ENCODE measurements at regions not wholly inside any gene's neighbourhood (a gene's known extent, or its start where the extent isn't known, plus 50 kb on each side); places are given as distances from the start of the nearest gene placed in this dataset.

- ChIA-PET POLR2A (no interaction called here), CTCF (no interaction called here)
- H3K4me3 ChIP-seq (ENCODE audit: low read depth, low read length): no peak overlapping the region
- no peak for DNase-seq (ENCODE audit: low read depth, low spot score)
- no peak for TF ChIP-seq CTCF (IDR thresholded peaks at IDR 0.05; ENCODE audit: insufficient read depth, low read length, missing control alignments)
Measured at GRCh38 chr5:105982526-105982925, 1688.2 kb downstream of the EFNA5 start.

DNA sequence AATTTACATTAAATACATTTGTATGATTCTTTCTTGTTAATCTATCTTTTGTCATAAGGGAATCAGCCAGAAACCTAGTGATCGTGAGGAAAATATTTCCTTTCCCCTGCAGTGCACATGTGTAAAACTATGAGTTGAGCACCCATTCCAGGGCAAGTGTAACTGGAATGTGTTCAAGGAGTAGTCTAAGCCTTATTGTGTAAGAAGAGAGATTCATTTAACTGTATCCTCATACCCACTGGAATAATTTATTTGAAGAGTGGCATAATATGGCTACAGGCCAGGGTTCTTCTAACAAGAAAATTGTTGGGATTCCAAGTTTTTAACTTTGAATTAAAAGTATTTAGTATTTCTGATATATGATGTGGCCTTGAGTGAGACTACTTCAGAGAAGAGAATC is 1692.7 kb downstream of the EFNA5 start:
- H3K4me3 ChIP-seq (ENCODE audit: low read depth, low read length): no peak overlapping the region
- POLR2A ChIA-PET: no interaction called here
- CTCF ChIA-PET: no interaction called here
- no peak for TF ChIP-seq CTCF (IDR thresholded peaks at IDR 0.05; ENCODE audit: insufficient read depth, low read length, missing control alignments)
- DNase-seq (ENCODE audit: low read depth, low spot score): no peak

- no peak overlapping the region for H3K4me3 ChIP-seq (ENCODE audit: low read depth, low read length)
- no peak for TF ChIP-seq CTCF (IDR thresholded peaks at IDR 0.05; ENCODE audit: insufficient read depth, low read length, missing control alignments)
- ChIA-PET CTCF (no interaction called here), POLR2A (no interaction called here)
- no peak for DNase-seq (ENCODE audit: low read depth, low spot score)
Measured at GRCh38 chr5:105977163-105977562, 1693.6 kb downstream of the EFNA5 start.

DNA sequence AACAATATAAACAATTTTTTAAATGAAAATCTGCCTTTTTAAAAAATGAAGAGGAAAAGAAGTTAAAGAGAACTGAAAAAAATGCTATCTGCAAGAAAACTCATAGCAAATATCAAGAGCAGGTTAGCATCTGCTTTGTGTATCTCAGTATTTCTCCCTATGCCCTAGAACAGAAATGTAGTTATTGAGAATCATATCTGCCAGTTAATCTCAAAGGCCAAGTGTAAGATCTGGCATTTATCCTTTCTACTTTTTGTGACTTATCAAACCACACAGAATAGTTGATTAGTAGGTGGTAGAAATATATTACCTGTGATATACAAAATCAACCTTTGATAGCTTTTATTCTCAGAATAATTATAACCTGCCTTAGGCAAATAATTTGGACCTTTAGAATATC is 1699.8 kb downstream of the EFNA5 start:
- no peak overlapping the region for H3K4me3 ChIP-seq (ENCODE audit: low read depth, low read length)
- TF ChIP-seq CTCF (IDR thresholded peaks at IDR 0.05; ENCODE audit: insufficient read depth, low read length, missing control alignments): no peak
- ChIA-PET POLR2A (no interaction called here), CTCF (no interaction called here)
- DNase-seq (ENCODE audit: low read depth, low spot score): no peak

DNA sequence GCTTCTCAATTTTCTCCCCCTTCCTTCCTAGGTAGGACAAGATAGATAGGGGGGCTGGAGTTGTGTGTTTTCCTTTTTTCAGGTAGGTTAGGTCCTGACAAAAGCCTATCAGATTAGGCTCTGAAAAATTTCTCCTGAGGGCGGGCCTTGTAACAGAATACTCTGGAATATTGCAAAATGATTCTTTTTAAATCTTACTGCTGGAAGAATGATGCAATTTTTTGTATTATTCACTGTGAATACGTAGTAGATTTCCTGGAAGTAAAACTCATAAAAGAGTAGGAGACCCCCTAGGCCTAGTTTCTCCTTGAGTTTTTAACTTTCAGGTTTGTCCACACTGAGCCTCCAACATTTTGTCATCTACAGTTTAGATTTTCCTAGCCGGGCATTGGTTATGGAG is 1701.8 kb downstream of the EFNA5 start:
- ChIA-PET CTCF (no interaction called here), POLR2A (no interaction called here)
- no peak overlapping the region for H3K4me3 ChIP-seq (ENCODE audit: low read depth, low read length)
- DNase-seq (ENCODE audit: low read depth, low spot score): no peak
- TF ChIP-seq CTCF (IDR thresholded peaks at IDR 0.05; ENCODE audit: insufficient read depth, low read length, missing control alignments): no peak

- ChIA-PET CTCF (no interaction called here), POLR2A (no interaction called here)
- H3K4me3 ChIP-seq (ENCODE audit: low read depth, low read length): no peak overlapping the region
- DNase-seq (ENCODE audit: low read depth, low spot score): no peak
- TF ChIP-seq CTCF (IDR thresholded peaks at IDR 0.05; ENCODE audit: insufficient read depth, low read length, missing control alignments): no peak
Measured at GRCh38 chr5:105963696-105964255, 1707.0 kb downstream of the EFNA5 start.
